Activated CD4-positive, alpha-beta T cell treated with anti-CD3 and anti-CD28 coated beads, Interleukin-2, amount 50 U/mL, for 1 hour (primary cell): ENCODE measurements at regions not wholly inside any gene's neighbourhood (a gene's known extent, or its start where the extent isn't known, plus 50 kb on each side); places are given as distances from the start of the nearest gene placed in this dataset.

ENCODE experiments used
- DNase-seq: peaks from one replicate; pipeline ENCODE4 v3.0.0-alpha.2; 2020

DNA sequence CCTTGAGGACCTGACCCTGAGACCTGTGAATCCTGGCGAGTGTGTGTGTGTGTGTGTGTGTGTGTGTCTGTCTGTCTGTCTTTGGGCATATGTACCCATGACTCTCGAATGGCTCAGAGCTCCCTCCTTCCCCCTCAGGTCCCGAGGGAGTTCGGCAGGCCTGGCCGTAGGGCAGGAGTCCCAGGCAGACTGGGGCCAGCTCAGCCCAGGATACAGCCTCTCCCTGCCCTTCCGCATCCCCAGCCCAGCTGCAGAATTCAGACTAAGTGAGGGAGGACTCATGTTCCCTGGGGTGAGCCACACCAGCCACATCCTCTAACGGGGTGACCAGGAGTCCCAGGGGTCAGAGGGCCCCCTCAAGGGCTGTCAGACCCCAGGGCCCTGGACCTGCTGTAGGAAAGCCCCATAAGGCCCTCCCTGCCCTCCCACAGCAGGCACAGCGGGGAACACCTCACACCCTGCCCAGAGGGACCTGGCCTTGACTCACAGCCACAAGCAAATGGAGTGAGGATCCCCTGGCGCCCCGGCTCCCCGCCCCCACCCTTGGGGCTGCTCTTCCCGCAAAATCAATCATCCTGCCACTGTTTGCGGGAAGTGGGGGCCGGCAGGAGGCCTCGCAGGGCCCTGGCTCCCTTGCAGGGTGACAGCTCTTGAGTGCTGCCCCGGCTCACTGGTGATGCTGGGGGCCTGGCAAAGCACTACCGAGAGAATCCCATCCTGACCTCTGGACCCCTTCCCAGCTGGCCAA, 101.7 kb upstream of the CASZ1 start:
- no peak for DNase-seq

DNA sequence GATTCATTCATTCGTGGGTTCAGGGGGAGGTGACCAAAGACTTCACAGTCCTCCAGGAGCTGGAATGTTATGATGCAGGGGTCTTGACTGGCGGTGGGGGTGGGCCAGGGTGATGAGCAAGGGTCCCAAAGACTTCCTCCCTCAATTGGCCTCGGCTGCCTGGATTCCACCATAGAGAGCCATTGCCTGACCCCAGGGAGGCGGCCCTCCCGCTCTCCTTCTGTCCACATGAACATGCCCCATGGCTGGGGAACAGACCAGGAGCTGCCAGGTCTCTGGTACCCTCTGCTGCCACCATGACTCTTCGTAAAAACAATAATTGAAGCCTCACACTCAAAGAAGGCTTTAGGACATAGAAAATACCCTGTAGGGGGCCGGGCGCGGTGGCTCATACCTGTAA, 102.5 kb upstream of the CASZ1 start:
- DNase-seq = no peak

DNA sequence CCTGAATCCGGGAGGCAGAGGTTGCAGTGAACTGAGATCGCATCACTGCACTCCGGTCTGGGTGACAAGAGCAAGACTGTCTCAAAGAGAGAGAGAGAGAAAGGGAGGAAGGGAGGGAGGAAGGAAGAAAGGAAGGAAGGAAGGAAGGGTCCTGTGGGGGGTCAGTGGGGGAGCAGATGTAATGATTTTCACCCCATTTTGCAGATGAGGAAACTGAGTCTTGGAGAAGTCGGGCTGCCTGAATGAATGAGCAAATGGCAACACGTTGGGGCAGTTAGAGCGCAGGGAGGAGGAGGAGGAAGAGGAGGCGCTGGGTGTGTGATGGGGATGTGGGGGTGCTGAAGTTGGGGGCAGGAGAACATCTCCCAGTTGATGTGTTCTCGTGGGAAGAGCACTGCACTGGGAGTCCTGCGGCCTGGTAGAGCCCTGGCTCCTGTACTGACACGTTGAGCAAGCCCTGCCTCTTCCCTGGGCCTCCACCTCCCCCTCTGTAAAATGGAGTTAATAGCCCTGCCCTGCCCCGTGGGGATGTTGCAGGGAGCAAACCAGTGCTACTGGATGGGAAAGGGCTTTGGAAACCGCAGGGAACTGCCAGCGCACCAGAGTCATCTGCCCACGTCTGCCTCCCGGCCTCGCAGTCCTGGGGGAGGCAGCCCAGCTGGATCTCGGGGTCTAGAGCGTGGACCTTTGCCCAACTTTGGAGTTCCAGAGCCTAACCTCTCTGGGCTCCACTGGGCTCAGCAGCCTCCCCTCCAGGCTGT, 103.2 kb upstream of the CASZ1 start:
- DNase-seq = no peak

DNA sequence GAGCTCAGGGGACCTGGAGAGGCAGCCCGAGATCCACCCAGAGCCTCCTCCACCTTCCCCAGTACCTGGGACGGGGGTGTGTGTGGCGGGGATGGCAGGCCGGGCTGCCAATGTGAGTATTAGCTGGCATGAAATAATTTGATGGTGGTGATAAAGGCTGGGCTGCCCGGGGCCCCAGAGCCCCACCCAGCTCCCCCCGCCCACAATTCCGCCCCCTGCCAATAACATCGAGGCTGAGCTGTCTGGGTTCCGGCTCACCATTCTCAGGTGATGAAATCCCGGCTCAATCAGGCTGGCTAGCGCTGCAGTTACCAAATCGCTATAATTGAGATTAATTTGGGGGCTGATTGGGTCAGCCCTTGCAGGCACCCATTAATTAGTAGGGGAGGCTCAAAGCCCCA, 103.8 kb upstream of the CASZ1 start:
- DNase-seq = no peak

DNA sequence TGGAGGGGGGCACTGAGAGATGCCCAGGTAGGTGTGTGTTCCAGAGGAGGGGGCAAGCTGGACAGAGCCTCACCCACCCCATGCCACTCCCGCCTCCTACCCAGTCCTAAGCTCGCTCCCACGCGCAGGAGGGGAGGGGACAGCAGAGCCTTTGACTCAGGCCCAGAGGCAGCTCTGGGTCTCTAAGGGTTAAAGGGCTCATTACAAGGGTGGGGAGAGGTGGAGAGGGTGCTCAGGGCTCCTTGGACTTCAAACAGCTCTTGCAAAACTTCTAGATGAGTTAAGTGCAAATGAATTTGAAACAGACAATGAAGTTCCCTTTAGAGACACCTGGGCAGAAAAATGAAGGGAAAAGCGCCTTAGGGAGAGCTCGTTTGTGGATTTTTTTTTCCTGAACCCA, 104.2 kb upstream of the CASZ1 start:
- DNase-seq = no peak

DNA sequence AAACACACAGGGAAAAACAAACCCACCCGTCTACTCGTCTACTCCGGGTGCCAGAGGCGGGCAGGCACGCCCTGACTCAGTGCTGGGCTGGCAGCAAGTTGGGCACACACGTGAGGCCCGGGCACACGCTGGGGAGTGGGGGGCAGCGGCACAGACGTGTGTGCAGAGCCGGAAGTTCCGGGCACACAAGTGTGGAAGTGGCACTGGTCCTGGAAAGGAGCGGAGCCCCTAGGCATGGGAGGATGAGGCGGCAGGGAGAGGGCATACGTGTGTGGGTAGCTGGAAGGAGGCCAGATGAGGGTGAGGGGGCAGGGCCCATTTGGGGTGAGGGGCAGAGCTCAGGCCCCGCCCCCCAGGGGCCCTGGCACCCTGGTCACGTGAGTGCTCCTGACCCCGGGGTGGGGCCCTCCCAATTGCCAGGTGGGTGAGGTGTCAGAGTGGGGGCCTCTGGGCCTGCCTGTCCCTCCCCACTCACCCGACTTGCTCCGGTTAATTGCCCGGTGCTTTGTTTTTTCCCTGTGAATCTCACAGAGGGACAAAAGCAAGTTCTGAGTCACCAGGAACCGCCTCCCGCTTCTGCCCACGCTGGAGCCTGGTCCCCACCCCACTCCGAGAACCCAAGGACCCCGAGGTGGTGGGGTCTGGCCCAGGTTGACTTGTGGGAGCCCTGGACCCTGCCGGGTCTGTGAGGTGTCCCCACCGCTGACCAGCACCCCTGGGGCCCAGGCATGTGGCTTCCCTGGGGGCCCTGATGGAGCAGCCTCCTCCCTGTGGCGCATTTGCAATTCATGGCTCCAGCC, 104.8 kb upstream of the CASZ1 start:
- DNase-seq = no peak

DNA sequence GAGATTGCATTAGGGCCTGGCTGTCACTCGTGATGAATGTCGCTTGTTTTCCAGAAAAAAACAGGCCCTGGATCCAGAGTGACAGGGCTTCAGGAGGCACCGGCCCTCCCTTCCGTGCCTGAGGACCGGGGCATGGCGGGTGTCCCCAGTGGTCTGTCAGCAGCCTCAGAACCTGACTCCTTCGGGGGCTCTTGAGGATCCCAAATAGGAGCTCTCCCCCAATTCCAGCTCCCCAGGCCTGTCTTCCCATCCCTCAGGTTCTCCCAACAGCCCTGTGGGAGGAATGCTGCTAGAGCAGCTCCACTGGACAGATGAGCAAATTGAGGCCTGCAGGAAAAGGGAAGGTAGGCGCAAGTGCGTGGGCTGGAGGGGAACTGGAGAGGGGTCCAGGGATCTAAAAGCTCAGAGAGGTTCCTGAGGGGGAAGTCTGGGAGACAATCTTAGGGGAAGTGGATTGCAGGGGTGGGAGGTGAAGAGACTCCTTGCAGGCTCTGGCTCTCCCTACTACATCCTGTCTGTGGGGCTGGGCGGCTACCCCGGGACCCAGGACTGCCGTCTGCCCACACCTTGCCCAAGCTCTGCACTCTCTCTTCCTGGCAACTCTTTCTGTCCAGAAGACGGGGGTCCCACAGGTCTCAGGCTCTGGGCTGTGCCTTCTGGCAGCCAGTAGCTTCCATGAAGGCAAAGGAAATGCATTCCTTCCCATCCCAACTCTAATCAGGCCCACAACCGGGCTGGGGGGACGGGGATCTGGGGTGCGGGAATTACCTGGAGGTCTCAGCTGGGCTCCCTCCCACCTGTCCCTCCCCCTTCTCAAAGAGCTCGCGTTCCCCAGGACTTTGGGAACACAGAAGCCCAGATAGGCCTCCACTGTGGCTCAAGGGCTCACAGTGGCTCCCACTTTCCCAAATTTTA, 105.7 kb upstream of the CASZ1 start:
- no peak for DNase-seq

DNA sequence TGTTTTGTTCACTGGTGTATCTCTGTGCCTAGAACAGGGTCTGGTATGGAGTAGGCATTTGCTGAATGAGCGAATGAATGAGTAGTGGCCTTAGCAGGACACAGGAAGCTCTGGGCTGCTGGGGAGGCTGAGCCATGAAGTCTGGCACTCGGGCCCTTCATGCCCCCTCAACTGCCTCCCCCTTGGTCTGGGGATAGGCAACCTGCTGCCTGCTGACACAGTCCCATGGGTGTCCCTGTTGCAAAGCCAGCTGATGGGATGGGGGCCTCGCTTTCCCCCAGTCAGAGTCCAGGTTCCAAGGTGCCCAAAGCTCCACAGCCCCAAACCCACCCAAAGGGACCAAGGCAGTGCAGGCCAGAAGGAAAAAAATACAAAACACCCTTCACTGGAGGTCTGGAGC, 107.0 kb upstream of the CASZ1 start:
- DNase-seq = no peak

DNA sequence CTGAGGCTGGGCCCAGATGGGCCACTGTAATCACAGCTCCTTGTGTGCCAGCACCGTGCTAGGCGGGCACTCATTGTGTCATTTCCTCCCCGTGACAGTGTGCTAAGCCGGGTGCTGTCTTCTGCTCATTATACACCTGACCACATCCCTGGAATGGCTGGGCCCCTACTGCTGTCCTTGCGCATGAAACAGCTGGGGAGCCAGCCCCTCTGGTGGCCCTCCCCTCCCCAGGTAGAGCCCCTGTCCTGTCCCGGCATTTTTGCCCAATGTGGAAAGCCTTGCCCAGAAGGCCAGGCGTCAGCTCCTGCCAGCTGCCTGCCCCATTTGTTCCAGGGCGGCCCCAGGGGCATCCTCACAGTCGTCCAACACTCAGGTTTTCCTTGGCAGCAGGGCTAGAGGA, 107.4 kb upstream of the CASZ1 start:
- no peak for DNase-seq

DNA sequence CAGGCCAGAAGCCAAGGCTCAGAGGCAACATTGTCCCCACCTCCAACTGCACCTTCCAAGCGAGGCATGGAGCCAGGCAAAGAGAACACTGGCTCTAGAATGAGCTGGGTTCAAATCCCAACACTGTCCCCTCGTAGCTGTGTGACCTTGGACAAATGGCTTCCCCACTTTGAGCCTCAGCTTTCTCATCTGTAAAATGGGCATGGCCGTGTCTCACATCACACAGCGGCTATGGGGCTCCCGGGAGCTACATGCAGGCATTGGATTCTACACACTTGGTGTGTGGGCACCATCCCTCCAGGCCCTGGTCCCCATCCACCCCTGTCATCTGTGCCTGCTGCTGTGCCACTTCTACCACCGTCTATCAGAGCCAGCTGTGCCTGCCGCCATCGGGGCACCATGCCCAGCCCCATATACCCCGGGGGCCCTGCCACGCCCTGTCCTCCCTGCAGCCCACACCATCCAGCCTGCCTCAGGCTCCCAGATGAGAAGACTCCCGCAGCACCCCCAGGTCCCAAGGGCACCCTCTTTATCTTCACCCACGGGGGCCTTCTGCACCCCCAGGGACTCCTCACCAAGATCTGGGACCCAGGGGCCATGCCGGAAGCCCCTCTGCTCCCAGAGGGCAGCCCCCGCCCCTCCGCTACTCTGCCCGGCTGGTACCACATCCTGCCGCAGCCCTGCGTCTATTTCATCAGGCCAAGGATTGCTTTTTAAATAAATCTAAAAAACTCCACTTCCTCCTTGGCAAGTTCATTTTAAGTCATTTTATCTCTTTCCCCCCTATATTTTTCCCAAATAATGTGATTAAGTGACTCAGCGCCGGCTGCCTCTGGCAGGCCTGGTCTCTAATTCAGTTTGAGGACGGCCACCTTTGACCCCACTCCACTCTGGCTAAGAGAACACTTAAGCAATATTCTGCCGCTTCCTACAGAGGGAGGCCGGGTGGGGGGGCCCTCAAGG, 107.8 kb upstream of the TARDBP start:
- no peak for DNase-seq

DNA sequence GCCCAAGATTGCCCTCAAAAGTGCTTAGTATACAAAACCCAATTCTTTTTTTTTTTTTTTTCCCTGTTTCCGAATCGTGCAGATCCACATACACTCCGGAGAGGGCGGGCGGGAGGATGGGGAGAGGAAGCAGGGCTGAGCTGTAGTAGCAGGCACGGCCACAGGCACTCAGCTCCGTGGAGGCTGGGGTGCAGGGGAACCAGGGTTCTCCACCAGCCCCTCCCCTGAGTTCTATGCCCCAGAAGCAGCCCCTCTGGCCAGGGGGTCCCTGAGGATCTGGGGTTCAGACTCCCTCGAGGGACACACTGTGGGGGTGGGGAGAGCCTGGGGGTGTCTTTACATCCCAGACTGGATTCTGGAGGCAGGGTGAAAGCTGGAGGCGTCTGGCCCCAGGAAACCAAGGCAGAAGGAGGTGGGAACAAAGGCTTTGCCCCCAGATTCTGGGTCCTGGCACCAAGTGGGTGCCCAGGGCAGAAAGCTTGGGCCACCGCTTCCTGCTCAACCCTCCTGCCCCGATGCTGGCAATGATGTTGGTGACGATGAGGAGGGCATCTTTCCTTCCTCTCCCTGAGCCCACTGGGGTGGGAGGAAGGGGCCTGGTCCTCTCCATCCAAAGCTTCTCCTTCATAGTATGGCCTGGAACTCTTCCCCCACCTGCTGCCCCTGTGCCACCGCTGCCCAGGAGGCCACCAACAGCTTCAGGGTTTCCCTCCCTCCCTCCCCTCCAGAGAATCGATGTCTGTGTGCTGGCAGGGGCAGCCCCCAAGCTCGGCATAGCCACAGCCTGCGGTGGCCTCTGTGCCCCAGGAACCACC, 106.4 kb upstream of the TARDBP start:
- DNase-seq = no peak

DNA sequence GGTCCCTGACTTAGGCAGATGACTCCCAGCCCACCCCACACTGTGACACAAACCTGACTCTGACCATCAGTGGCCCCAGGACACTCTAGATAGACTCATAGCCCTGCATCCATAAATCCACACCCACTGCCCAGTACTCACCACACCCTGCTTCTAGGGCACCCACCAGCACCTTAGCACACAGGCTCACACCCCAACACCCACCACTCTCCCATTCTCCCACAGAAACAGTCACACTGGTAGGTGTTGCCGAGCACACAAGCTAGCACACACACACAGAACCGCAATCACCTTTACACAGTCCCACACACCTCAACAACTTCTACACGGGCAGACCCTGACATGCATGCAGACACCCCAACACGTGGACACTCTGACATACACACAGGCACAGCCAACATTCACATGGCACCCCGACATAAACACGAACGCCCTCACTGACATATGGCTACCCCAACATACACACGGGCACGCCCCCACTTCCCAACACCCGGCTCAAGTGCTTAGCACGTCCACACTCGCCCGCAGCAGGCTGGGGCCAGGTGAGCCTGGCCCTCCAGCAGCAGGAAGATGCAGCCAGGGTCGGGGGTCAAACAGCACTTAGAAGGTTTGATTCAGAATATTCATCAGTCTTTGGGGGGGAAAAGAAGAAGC, 105.5 kb upstream of the TARDBP start:
- DNase-seq = no peak

DNA sequence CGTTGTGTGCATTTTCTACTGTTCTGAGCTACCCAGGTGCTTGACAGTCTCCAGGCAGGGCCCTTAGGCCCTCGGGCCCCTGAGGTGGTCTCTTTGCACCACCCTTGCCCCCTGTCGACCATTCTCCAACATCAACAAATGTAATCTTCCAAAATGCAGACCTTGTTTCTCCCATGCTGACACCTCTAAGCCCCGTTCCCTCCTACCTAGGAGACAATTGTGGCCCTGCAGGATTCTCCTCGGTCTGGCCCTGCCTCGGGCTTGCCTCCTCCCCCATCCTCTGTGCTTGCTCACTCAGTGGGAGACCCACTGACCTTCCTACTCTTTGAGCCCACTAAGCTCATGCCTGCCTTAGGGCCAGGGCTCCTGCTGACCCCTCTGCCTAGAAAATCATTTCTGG, 104.2 kb upstream of the TARDBP start:
- no peak for DNase-seq

DNA sequence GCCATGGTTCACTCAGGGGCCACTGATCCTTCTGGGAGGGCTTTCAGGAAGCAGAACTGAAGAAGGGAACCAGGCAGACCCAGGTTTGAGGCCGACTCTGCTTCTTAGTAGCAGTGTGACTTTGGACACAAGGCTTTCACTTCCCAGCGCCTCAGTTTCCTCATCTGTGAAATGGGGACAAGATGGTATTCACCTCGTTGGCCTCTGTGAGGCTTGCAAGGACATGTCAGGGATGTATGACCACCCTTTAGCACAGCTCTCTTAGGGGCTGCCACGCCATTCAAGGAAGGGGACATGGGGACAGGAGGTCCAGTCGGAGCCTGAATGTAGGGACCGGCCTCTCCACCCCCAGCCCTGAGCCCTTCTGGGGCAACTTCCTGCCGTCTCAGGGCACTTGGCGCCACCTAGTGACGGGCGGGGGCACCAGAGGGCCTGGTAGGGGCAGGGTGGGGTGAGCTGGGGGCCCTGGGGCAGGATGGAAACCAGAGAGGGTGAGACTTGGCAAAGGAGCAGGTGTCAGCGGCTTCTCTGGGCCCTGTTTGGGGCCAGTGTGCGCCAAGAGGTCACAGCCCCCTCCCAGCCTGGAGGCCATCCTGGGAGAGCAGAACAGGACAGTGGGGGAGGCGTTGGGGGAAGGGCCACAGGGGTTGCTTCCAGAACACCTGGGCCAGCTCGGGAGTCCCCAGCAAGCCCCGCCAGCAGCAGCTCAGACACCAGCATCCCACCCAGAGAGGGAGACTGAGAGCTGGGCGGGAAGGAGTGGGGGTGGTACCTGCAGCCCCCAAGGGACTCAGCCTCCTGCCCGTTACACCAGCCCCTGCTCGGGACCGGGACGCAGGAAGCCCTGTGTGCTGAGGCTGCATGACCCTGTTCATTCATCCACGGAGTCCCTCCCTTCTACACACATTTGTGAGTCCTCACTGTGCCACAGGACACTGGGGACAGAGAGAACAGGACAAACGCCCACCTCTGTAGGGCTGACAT, 102.5 kb upstream of the TARDBP start:
- DNase-seq = peak; percentile 77

DNA sequence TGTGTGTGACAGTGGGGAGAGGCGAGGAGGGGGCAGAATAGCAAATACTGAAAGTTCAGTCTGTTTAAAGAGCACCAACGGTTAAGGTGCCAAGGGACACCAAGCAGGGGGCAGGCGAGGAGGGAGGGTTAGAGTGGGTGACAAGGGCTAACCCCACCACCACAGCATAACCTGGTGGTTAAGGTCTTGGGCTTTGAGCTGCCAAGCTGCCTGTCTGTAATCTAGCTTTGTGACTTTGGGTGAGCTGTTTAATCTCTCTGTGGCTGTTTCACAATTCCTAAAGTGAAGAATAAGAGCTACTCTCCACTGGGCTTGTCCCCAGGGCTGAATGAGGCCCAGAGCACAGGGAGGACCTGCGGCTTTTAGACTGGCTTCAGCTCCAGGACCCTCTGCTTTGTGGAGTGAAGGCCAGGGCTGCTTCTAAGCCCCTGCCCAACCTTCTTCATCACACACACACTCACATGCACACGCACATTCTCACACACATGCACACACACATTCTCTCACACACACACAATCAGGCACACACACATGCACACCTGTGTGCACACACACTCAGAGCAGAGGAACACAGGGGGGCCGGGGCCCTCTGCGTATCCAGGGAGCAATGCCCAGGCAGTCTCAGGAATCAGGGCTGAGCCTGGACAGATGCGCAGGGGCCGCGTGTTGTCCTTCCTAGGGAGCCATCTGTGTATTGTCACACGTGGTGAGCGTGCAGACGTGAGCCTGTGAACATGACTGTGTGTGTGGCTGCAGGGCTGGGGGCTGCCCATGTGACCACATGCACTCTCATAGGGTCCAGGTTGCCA, 101.6 kb upstream of the TARDBP start:
- DNase-seq = no peak

DNA sequence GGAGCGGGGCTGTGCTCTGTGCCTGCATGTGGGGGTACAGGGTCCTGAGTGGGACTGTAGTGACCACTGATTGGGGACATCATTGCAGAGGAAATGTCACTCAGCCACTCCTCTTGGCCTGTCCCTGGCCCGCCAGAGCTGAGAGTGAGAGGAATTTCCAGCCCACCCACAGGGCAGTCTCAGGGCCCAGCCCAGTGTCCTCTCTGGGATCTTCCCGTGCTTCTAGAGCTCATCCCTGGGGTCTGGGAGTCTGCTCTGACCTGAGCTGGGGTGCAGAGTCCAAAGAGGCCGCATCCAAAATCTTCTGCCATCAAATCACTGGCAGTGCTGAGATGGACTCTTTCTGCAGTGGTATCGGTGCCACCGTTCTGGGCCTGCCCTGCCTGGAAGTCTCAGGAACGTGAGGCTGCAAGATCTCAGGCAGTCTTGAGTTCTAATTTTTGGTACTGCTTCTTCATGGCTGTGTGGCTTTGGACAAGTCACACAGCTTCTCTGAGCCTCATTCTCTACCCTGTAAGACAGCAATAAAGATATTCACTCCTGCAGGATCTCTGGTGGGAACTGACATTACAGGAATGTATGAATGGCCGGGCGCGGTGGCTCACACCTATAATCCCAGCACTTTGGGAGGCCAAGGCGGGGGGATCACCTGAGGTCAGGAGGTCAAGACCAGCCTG, 100.8 kb upstream of the TARDBP start:
- DNase-seq = no peak

DNA sequence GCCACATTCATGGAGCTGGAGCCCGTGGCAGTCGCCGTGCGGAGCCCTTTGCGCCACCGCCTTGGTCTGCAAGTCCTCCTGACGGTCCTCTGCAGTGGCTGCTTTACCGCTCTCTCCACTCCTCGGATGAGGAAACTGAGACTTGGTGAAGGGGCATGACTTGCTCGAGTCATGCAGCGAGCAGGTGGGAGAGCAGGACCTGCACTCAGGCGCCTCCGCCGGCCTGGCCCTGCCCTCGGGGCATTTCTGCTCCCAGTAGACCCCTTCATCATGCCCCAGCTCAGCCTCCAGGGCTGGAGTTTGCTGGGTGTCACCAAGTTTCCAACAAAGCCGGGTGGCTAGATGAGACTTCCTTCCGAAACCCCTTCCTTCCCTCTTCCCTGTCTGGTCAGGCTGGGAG, 100.0 kb upstream of the TARDBP start:
- DNase-seq = no peak
